Choroid plexus epithelial cell (primary cell): ENCODE measurements at regions not wholly inside any gene's neighbourhood (a gene's known extent, or its start where the extent isn't known, plus 50 kb on each side); places are given as distances from the start of the nearest gene placed in this dataset.
A peak's percentile ranks its signal among the peaks of the same experiment; 100 is the strongest.

Experiments
- DNase-seq: peaks from one replicate; pipeline ENCODE4 v3.0.0-alpha.2; 2010; ENCODE audit warnings: low read depth
- H3K4me3 ChIP-seq: 2 replicates; pipeline ENCODE4 v1.5.1; 2011; ENCODE audit warnings: low read depth, mild to moderate bottlenecking, control low read depth, low read length, moderate library complexity
- TF ChIP-seq, protein P1 (sequence below): conservative IDR thresholded peaks from 2 replicates; pipeline ENCODE4 v1.5.1; 2011; ENCODE audit warnings: low read depth, mild to moderate bottlenecking, control low read depth, inconsistent platforms, low read length, moderate library complexity

DNA sequence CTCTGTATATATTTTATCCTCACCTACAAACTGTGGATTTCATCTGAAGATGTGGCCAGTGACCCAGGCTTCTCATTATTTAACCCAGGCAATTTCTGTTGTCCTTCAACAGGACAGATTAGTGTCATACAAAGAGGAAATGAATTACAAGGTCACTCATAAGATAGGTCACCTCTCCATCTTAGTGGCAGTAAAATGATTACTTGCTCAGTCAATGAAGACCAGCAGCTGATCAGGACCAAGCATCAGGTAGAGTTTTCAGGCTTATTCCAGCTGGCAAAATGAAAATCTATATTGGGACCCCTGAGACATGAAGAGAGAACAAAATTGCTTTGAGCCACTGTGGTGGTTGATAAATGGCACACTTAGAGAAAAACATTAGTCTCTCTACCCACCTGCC, 135.2 kb upstream of the PRDM9 start:
- TF ChIP-seq, protein P1, sequence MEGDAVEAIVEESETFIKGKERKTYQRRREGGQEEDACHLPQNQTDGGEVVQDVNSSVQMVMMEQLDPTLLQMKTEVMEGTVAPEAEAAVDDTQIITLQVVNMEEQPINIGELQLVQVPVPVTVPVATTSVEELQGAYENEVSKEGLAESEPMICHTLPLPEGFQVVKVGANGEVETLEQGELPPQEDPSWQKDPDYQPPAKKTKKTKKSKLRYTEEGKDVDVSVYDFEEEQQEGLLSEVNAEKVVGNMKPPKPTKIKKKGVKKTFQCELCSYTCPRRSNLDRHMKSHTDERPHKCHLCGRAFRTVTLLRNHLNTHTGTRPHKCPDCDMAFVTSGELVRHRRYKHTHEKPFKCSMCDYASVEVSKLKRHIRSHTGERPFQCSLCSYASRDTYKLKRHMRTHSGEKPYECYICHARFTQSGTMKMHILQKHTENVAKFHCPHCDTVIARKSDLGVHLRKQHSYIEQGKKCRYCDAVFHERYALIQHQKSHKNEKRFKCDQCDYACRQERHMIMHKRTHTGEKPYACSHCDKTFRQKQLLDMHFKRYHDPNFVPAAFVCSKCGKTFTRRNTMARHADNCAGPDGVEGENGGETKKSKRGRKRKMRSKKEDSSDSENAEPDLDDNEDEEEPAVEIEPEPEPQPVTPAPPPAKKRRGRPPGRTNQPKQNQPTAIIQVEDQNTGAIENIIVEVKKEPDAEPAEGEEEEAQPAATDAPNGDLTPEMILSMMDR: no peak
- H3K4me3 ChIP-seq: no peak overlapping the region
- no peak for DNase-seq

DNA sequence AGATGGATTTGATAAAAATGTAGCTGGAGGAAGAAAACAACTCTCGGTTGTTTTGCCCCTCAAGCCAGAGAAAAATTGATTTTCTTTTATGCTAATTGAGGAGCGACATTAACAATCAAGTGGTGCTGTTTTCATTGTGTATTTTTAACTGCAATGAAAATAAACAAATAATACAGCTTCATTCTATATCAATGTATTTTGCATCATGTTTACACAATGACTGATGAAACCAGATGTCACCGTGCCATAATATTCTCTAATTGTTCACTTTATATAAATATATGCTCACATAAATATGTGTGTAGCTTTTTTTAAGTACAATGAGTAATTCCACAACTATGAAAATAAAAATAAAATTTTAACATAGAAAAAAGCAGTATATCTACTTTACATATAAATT, 139.0 kb upstream of the PRDM9 start:
- no peak for DNase-seq
- TF ChIP-seq, protein P1: no peak
- H3K4me3 ChIP-seq: no peak overlapping the region

DNA sequence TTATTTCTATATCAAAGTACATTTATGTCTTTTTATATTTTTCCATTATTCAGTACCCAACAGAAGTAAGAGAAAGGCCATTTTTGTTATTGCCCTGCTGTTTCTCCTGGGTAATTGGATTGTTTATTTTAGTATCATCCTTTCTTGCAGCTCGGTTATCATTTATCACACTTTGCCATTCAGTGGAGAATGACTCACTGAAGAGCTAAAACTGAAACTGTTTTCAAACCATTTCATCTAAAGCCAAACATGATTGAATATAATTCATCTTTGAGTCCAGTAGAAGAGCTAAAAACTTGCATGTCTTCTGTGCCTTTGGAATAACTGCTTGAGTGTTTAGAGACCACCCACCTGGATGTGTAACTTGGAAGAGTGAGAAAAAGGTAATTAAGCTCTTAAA, 139.5 kb upstream of the PRDM9 start:
- TF ChIP-seq, protein P1: no peak
- peak; percentile 0 for DNase-seq
- no peak overlapping the region for H3K4me3 ChIP-seq

DNA sequence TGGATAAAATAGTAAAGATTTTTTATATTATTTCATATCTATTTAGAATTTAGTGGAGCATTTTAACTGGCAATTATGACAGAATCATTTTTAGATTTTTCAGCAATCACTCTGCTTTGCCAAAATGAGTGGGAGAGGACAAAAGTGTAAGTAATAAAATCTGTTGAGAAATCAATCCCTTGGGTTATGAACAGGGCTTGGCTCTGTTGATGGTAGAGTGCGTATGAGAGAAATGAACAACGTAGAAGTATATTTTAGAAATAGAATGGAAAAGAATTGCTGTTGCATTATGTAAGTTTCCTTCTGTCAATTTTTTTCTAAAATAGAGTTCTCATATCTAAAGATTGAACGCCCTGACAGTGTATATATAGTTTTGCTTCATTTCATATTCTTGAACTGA, 154.1 kb upstream of the PRDM9 start:
- DNase-seq: no peak
- TF ChIP-seq, protein P1: no peak
- no peak overlapping the region for H3K4me3 ChIP-seq

DNA sequence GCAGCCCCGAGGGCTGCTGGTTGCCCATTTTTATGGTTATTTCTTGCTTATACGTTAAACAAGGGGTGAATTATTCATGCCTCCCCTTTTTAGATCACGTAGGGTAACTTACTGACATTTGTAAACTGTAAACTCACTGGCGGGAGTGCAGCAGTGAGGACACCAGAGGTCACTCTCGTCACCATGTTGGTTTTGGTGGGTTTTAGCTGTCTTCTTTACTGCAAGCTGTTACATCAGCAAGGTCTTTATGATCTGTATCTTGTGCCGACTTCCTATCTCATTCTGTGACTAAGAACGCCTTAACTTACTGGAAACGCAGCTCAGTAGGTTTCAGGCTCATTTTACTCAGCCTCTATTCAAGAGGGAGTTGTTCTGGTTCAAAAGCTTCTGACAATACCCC, 155.0 kb upstream of the PRDM9 start:
- peak; percentile 8 for DNase-seq
- TF ChIP-seq, protein P1: peak; percentile 10
- H3K4me3 ChIP-seq: no peak overlapping the region

DNA sequence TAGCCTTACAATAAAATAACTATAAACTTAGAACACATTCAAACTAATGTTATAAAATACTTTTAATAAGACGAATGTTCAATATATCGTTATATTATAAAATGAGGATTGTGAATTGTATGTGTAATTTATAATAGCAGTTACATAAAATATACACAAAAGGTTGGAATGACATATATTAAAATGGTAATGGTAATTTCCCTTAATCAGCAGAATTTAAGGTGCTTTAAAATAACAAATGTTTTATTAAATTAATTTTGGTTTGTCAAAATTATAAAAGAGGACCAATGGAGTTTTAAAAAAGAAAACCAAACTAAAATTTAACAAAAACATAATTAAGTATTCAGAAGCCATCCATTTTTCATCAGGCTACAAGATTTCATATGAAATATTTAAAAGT, 164.3 kb upstream of the PRDM9 start:
- DNase-seq: no peak
- H3K4me3 ChIP-seq: no peak overlapping the region
- TF ChIP-seq, protein P1: no peak

DNA sequence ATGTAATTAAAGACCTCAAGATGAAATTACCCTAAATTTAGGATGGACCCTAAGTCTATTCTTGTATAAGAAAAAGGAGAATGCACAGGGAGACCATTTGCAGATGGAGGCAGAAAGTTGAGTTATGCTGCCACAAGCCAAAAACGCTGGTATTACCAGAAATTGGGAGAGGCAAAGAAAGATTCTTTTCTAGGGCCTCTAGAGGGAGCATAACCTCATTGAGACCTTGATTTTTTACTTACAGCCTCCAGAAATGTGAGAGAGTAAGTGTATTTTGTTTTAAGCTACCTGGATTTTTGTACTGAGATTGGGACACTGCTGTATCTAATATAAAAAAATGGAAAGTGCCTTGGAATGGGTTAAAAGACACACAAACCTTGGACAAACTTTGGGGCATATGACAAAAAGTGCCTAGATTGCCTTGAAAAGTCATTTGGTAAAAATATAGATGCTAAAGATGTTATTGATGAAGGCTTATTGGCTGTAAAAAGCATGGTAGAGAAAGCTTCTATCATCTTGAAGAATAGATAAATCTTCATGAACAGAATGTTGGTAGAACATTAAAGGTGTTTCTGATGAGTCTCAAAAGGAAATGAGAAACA, 174.7 kb upstream of the PRDM9 start:
- peak; percentile 27 for DNase-seq
- TF ChIP-seq, protein P1: peak; percentile 46
- H3K4me3 ChIP-seq: no peak overlapping the region
